ENCODE measurements at regions not wholly inside any gene's neighbourhood (a gene's known extent, or its start where the extent isn't known, plus 50 kb on each side); places are given as distances from the start of the nearest gene placed in this dataset.

- TF ChIP-seq MGA (IDR thresholded peaks at IDR 0.05) (0 out of 2 replicates have a peak, but pooled peaks have one; percentile 16), BRCA1 (IDR thresholded peaks at IDR 0.05) (no peak), BRCA1 (CRISPR knock-in tag; IDR thresholded peaks at IDR 0.05) (no peak)
Observed at GRCh38 chr2:7670905-7671641, 753.9 kb downstream of the RNF144A start (continued).

Data from K562 (cell line).